HG02759 (cell line): ENCODE measurements at regions not wholly inside any gene's neighbourhood (a gene's known extent, or its start where the extent isn't known, plus 50 kb on each side); places are given as distances from the start of the nearest gene placed in this dataset.
A peak's percentile ranks its signal among the peaks of the same experiment; 100 is the strongest.
"Not testable (repeated sequence)": the region's sequence is repeated elsewhere in the genome, so short reads cannot be mapped to it uniquely, and the experiment has no call there.

ENCODE experiments used
- ATAC-seq: cut with Tn5 transposase; IDR thresholded peaks from one replicate; pipeline ENCODE4 v1.9.1; 2021; ENCODE audit warnings: mild to moderate bottlenecking, moderate library complexity; ENCODE audit not compliant: unreplicated experiment

GRCh38 chr11:109964487-109964886 is 128.7 kb upstream of the ZC3H12C start:
- ATAC-seq = no peak

GRCh38 chr11:109965445-109965844 is 127.7 kb upstream of the ZC3H12C start:
- not testable (repeated sequence) for ATAC-seq

GRCh38 chr11:109965926-109966325 is 127.3 kb upstream of the ZC3H12C start:
- not testable (repeated sequence) for ATAC-seq

GRCh38 chr11:109967136-109967535 is 126.1 kb upstream of the ZC3H12C start:
- not testable (repeated sequence) for ATAC-seq

GRCh38 chr11:109968299-109968698 is 124.9 kb upstream of the ZC3H12C start:
- no peak for ATAC-seq

GRCh38 chr11:109968781-109969180 is 124.4 kb upstream of the ZC3H12C start:
- ATAC-seq = no peak

- ATAC-seq = peak; percentile 76
Measured at GRCh38 chr11:109970516-109971183, 122.5 kb upstream of the ZC3H12C start.

GRCh38 chr11:109971184-109971523 is 122.0 kb upstream of the ZC3H12C start:
- ATAC-seq = peak; percentile 7

GRCh38 chr11:109972181-109972715 is 120.9 kb upstream of the ZC3H12C start:
- peak; percentile 61 for ATAC-seq

- no peak for ATAC-seq
Measured at GRCh38 chr11:109972939-109973338, 120.3 kb upstream of the ZC3H12C start.

- ATAC-seq = no peak
Measured at GRCh38 chr11:109973486-109973885, 119.7 kb upstream of the ZC3H12C start.

- ATAC-seq = no peak
Measured at GRCh38 chr11:109974523-109974922, 118.7 kb upstream of the ZC3H12C start.

- no peak for ATAC-seq
Measured at GRCh38 chr11:109978895-109979294, 114.3 kb upstream of the ZC3H12C start.

- no peak for ATAC-seq
Measured at GRCh38 chr11:109981031-109981636, 112.1 kb upstream of the ZC3H12C start.

- ATAC-seq = no peak
Measured at GRCh38 chr11:109983358-109983757, 109.8 kb upstream of the ZC3H12C start.

- peak; percentile 95 for ATAC-seq
Measured at GRCh38 chr11:109984634-109985289, 108.4 kb upstream of the ZC3H12C start.

GRCh38 chr11:109986488-109986887 is 106.7 kb upstream of the ZC3H12C start:
- ATAC-seq = no peak

- no peak for ATAC-seq
Measured at GRCh38 chr11:109991835-109992234, 101.4 kb upstream of the ZC3H12C start.

- no peak for ATAC-seq
Measured at GRCh38 chr11:109993786-109994185, 99.4 kb upstream of the ZC3H12C start.

GRCh38 chr11:109994907-109995306 is 98.3 kb upstream of the ZC3H12C start:
- no peak for ATAC-seq

- ATAC-seq = no peak
Measured at GRCh38 chr11:109996060-109996459, 97.1 kb upstream of the ZC3H12C start.

- no peak for ATAC-seq
Measured at GRCh38 chr11:109998921-109999320, 94.3 kb upstream of the ZC3H12C start.
